ENCODE measurements at regions not wholly inside any gene's neighbourhood (a gene's known extent, or its start where the extent isn't known, plus 50 kb on each side); places are given as distances from the start of the nearest gene placed in this dataset.

DNA sequence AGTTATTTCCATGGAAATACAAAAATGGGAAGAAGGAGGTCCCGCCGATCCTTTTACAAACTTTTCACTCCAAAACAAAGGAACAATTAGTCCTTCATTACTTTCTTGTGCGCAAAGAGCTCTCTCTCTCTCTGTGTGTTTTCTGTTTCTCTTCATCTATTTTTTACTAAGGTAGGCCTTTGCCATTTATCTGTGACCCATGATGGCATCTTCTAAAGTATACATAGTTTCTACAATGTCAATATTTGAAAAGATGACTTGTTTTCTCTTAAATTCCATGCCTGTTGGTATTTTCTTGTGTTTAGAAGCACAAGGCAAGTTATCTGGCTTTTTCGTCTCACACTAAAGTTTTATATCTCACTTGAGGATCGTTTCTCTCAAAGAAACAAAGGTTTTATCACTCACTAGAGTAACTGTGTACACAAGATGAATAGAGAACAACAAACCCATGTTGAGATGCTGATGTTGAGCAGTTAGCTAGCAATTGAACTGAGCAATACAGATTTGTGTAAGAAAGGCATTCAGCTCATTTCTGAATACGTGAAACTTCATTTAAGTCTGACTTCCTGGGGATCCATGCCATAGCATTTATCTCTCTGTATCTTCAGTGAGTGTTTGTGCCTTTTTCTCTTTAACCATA lies 250.3 kb downstream of the GBA3 start:
- no peak overlapping the region for H3K4me3 ChIP-seq (ENCODE audit: low read depth, low read length)
- no peak for DNase-seq (ENCODE audit: low read depth)
- in situ Hi-C loops (cut with HindIII; ENCODE audit: low sequenced_read_pairs) = no loop called here
- no peak for TF ChIP-seq CTCF (IDR thresholded peaks at IDR 0.05; ENCODE audit: low read depth, low read length, missing control alignments)

DNA sequence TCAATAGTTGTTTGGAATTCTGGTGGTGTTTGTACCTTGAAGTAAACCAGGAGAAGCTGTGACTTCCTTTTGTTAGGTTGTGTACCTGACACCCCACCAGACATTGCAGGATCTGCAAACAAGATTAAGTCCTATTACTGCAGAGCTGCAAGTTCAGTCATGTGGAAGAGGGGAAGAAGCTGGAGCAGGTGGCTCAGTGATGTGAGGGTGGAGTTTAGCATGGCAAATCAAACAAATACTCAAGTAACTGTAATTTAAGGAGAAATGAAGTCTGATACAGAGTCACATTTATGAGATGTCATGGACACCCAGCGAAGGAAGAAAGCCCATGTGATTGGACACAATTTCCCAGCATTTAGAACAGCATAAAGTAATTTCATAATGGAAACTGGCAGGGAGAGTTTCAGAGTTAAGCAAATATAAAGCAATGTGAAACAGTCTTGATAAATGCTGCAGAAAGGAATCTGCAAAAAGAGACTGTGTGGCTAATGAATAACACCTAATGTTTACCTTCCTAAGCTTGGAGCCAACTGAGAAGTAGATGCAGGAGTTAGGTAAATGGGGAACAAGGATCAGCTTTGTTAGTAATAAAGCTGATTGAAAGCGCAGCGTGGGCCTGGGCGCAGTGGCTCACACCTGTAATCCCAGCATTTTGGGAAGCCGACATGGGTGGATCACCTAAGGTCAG lies 249.1 kb downstream of the GBA3 start:
- H3K4me3 ChIP-seq (ENCODE audit: low read depth, low read length) = no peak overlapping the region
- TF ChIP-seq CTCF (IDR thresholded peaks at IDR 0.05; ENCODE audit: low read depth, low read length, missing control alignments) = no peak
- DNase-seq (ENCODE audit: low read depth) = no peak
- in situ Hi-C loops (cut with HindIII; ENCODE audit: low sequenced_read_pairs) = no loop called here

DNA sequence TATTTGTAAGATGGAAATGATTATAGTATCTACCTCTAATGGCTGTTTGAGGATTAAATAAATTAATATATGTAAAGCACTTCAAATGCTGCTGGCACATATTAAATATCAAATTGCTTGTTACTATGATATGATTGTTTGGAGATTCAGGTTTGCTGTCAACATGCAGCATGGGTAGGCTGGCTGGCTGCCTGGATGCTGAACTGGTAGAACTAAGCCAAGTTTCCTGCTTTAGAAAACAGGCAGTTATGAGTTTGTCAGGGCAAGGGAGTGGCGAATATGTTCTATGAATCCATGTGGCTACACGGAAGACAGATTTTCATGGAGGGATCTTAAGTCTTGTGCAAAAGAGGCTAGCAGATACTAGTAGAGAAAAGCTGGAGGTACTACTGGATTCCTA lies 239.6 kb downstream of the GBA3 start:
- H3K4me3 ChIP-seq (ENCODE audit: low read depth, low read length) = no peak overlapping the region
- TF ChIP-seq CTCF (IDR thresholded peaks at IDR 0.05; ENCODE audit: low read depth, low read length, missing control alignments) = no peak
- in situ Hi-C loops (cut with HindIII; ENCODE audit: low sequenced_read_pairs) = no loop called here
- DNase-seq (ENCODE audit: low read depth) = no peak

DNA sequence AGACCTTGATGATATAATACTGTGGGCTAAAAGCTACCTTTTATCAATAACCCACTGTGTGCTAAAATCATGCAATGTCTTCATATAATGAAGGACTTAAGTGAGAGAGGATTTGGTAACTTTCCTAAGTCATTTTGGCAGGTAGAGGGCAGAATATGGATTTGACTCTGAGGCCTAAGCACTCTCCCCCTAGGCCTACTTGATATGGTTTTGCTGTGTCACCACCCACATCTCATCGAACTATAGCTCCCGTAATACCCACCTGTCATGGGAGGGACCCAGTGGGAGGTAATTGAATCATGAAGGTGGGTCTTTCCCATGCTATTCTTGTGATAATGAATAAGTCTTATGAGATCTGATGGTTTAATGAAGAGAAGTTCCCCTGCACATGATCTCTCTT lies 229.7 kb downstream of the GBA3 start:
- no peak for TF ChIP-seq CTCF (IDR thresholded peaks at IDR 0.05; ENCODE audit: low read depth, low read length, missing control alignments)
- H3K4me3 ChIP-seq (ENCODE audit: low read depth, low read length) = no peak overlapping the region
- in situ Hi-C loops (cut with HindIII; ENCODE audit: low sequenced_read_pairs) = no loop called here
- DNase-seq (ENCODE audit: low read depth) = no peak

GRCh38 chr4:22921936-22922335 lies 229.2 kb downstream of the GBA3 start:
- in situ Hi-C loops (cut with HindIII; ENCODE audit: low sequenced_read_pairs) = no loop called here
- no peak overlapping the region for H3K4me3 ChIP-seq (ENCODE audit: low read depth, low read length)
- no peak for DNase-seq (ENCODE audit: low read depth)
- no peak for TF ChIP-seq CTCF (IDR thresholded peaks at IDR 0.05; ENCODE audit: low read depth, low read length, missing control alignments)

DNA sequence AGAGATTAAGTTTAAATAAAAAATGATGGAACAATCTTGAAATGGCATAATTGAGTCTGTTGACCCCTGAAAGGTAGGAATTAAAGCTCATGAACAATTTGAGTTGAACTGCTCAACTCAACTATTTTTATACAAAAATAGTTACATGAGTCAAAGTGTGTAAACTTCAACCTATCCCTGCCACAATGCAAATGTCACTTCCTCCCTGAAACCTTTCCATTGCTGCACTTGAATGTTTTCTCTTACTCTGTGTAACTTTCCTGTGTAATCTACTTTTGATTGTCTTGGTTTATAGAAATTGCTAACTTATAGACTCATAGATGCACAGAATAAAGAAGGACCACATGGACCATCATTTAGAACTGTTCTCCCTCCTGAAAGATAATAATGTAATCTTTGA lies 218.5 kb downstream of the GBA3 start:
- in situ Hi-C loops (cut with HindIII; ENCODE audit: low sequenced_read_pairs) = no loop called here
- TF ChIP-seq CTCF (IDR thresholded peaks at IDR 0.05; ENCODE audit: low read depth, low read length, missing control alignments) = no peak
- no peak for DNase-seq (ENCODE audit: low read depth)
- no peak overlapping the region for H3K4me3 ChIP-seq (ENCODE audit: low read depth, low read length)

Measured in astrocyte of the cerebellum (primary cell).